GM23338 (cell line): ENCODE measurements at regions not wholly inside any gene's neighbourhood (a gene's known extent, or its start where the extent isn't known, plus 50 kb on each side); places are given as distances from the start of the nearest gene placed in this dataset.

Experiments
- ATAC-seq: fragments of 200-7000 bp; cut with Tn5 transposase; 3 replicates; pipeline ENCODE4 v1.9.1; 2020
- DNase-seq: peaks from one replicate; pipeline ENCODE4 v3.0.0-alpha.2; 2015; ENCODE audit warnings: low spot score
- H2AFZ ChIP-seq: fragments of 200-600 bp; sonication (generic); 2 replicates; pipeline ENCODE4 v1.8.0; 2016; ENCODE audit warnings: antibody characterized with exemption, mild to moderate bottlenecking, moderate library complexity
- H3F3A ChIP-seq: fragments of 200-600 bp; sonication (generic); replicated peaks from 2 replicates; pipeline ENCODE4 v1.8.0; 2017; ENCODE audit warnings: antibody characterized with exemption, mixed run types, low read depth
- H3K27ac ChIP-seq: fragments of 200-600 bp; sonication (generic); 2 replicates; pipeline ENCODE4 v1.6.1; 2016; ENCODE audit warnings: low read depth
- H3K27me3 ChIP-seq: fragments of 200-600 bp; sonication (generic); 2 replicates; pipeline ENCODE4 v1.8.0; 2016; ENCODE audit warnings: mild to moderate bottlenecking, mixed run types, moderate library complexity; ENCODE audit not compliant: insufficient read depth
- H3K36me3 ChIP-seq: fragments of 200-600 bp; sonication (generic); 2 replicates; pipeline ENCODE4 v1.8.0; 2016; ENCODE audit warnings: mild to moderate bottlenecking; ENCODE audit not compliant: insufficient read depth
- H3K4me1 ChIP-seq: fragments of 200-600 bp; sonication (generic); 2 replicates; pipeline ENCODE4 v1.8.0; 2016; ENCODE audit warnings: mild to moderate bottlenecking, moderate library complexity; ENCODE audit not compliant: insufficient read depth
- H3K4me2 ChIP-seq: fragments of 200-600 bp; sonication (generic); 2 replicates; pipeline ENCODE4 v1.7.1; 2017; ENCODE audit warnings: mixed run types
- H3K4me3 ChIP-seq: fragments of 200-600 bp; sonication (generic); 2 replicates; pipeline ENCODE4 v1.6.1; 2016; ENCODE audit warnings: mixed run types
- H3K79me2 ChIP-seq: fragments of 200-600 bp; sonication (generic); replicated peaks from 2 replicates; pipeline ENCODE4 v1.8.0; 2017; ENCODE audit warnings: mild to moderate bottlenecking; ENCODE audit not compliant: insufficient read depth
- H3K9me2 ChIP-seq: fragments of 200-600 bp; sonication (generic); 2 replicates; pipeline ENCODE4 v1.8.0; 2017; ENCODE audit not compliant: insufficient read depth
- H4K20me1 ChIP-seq: fragments of 200-600 bp; sonication (generic); replicated peaks from 2 replicates; pipeline ENCODE4 v1.8.0; 2017; ENCODE audit warnings: mild to moderate bottlenecking; ENCODE audit not compliant: insufficient read depth
- H3K27ac Mint-ChIP-seq: 2 replicates; pipeline ENCODE4 v1.8.0; 2020; ENCODE audit warnings: inconsistent platforms, mild to moderate bottlenecking, moderate library complexity, mixed read lengths
- H3K27me3 Mint-ChIP-seq: 3 replicates; pipeline ENCODE4 v1.8.0; 2022; ENCODE audit warnings: low read depth, mild to moderate bottlenecking, moderate library complexity, mixed read lengths, inconsistent platforms; ENCODE audit not compliant: insufficient read depth, poor library complexity
- H3K36me3 Mint-ChIP-seq: 3 replicates; pipeline ENCODE4 v1.8.0; 2021; ENCODE audit warnings: low read depth, mild to moderate bottlenecking, inconsistent platforms, moderate library complexity, mixed read lengths
- H3K4me1 Mint-ChIP-seq: 3 replicates; pipeline ENCODE4 v1.8.0; 2020; ENCODE audit warnings: mild to moderate bottlenecking, inconsistent platforms, mixed read lengths
- H3K4me3 Mint-ChIP-seq: 3 replicates; pipeline ENCODE4 v1.8.0; 2021; ENCODE audit warnings: moderate library complexity, mild to moderate bottlenecking, inconsistent platforms, mixed read lengths
- H3K9me3 Mint-ChIP-seq: 3 replicates; pipeline ENCODE4 v1.8.0; 2020; ENCODE audit warnings: moderate library complexity, mild to moderate bottlenecking, inconsistent platforms, mixed read lengths
- CREB1 ChIP-seq: fragments of 250-450 bp; sonication (Bioruptor Pico); IDR thresholded peaks from 2 replicates; pipeline ENCODE4 v1.5.0; 2020; ENCODE audit warnings: low read depth, mild to moderate bottlenecking, moderate library complexity
- CTCF ChIP-seq, 2 experiments: fragments of 200-600 bp in 1 of 2; sonication (generic) in 1 of 2; conservative IDR thresholded peaks; 2 replicates each; pipeline versions ENCODE4 v1.5.1 to v1.6.1; 2016 to 2017; ENCODE audit warnings: antibody characterized with exemption in 2 of 2, low read depth in 2 of 2, mild to moderate bottlenecking in 2 of 2, moderate library complexity in 1 of 2
- EZH2phosphoT487 ChIP-seq: fragments of 200-600 bp; sonication (generic); IDR thresholded peaks from one replicate; pipeline ENCODE4 v1.8.1; 2018; ENCODE audit warnings: antibody characterized with exemption; ENCODE audit not compliant: unreplicated experiment
- JUNB ChIP-seq: IDR thresholded peaks from one replicate; pipeline ENCODE4 v1.6.1; 2016; ENCODE audit warnings: antibody characterized with exemption; ENCODE audit not compliant: unreplicated experiment
- NANOG ChIP-seq: IDR thresholded peaks from 2 replicates; pipeline ENCODE4 v1.6.1; 2016; ENCODE audit warnings: antibody characterized with exemption, borderline replicate concordance
- ZNF462 ChIP-seq: fragments of 250-450 bp; sonication (Bioruptor Pico); IDR thresholded peaks from 2 replicates; pipeline ENCODE4 v1.5.0; 2020; ENCODE audit warnings: mild to moderate bottlenecking, moderate library complexity

GRCh38 chr12:115201966-115202365 is 518.0 kb upstream of the TBX3 start (continued):
- TF ChIP-seq ZNF462 (CRISPR knock-in tag) = no peak
- no peak for TF ChIP-seq EZH2phosphoT487
- no peak for TF ChIP-seq JUNB
- TF ChIP-seq CREB1 (CRISPR knock-in tag) = no peak
- no peak for TF ChIP-seq NANOG

- H3F3A ChIP-seq = no peaks in the 10 kb centered on the region
- H3K4me3 ChIP-seq = no peak overlapping the region
- Mint-ChIP-seq H3K27me3 (peaks cover 2% of the 10 kb centered on the region), H3K36me3 (no peaks in the 10 kb centered on the region), H3K4me3 (no peak overlapping the region), H3K27ac (no peak overlapping the region), H3K4me1 (peaks cover 28% of the 10 kb centered on the region), H3K9me3 (no peaks in the 10 kb centered on the region; the same call in 2 of the 3 replicates)
- H3K9me2 ChIP-seq = no peaks in the 10 kb centered on the region
- DNase-seq (no peak), ATAC-seq (no peak)
- H4K20me1 ChIP-seq = no peaks in the 10 kb centered on the region
- H3K79me2 ChIP-seq = no peaks in the 10 kb centered on the region
- no peaks in the 10 kb centered on the region for H3K36me3 ChIP-seq
- H3K4me1 ChIP-seq = peaks cover 19% of the 10 kb centered on the region
- TF ChIP-seq CTCF (conservative IDR thresholded peaks at IDR 0.05; ENCODE audit: low read depth in 2 of 2) (no peak), EZH2phosphoT487 (no peak)
- H3K27me3 ChIP-seq = no peaks in the 10 kb centered on the region
- no peak overlapping the region for H3K27ac ChIP-seq
- no peak overlapping the region for H3K4me2 ChIP-seq
- 0 out of 2 replicates have a peak overlapping the region, but pooled peaks have one; percentile 38 for H2AFZ ChIP-seq
Observed at GRCh38 chr12:115199831-115200230, 515.9 kb upstream of the TBX3 start.
